KMS-11 (cell line): ENCODE measurements at regions not wholly inside any gene's neighbourhood (a gene's known extent, or its start where the extent isn't known, plus 50 kb on each side); places are given as distances from the start of the nearest gene placed in this dataset.

Experiments
- H2AFZ ChIP-seq: fragments of 200-600 bp; sonication (generic); 2 replicates; pipeline ENCODE4 v1.6.1; 2016; ENCODE audit warnings: antibody characterized with exemption, mixed run types, low read depth
- H3K27ac ChIP-seq: fragments of 200-600 bp; sonication (generic); 2 replicates; pipeline ENCODE4 v1.6.1; 2016; ENCODE audit warnings: mild to moderate bottlenecking, mixed run types
- H3K27me3 ChIP-seq: fragments of 200-600 bp; sonication (generic); 2 replicates; pipeline ENCODE4 v1.6.1; 2017; ENCODE audit warnings: mild to moderate bottlenecking, low read depth, mixed run types, moderate library complexity; ENCODE audit not compliant: insufficient read depth
- H3K36me3 ChIP-seq: fragments of 200-600 bp; sonication (generic); 2 replicates; pipeline ENCODE4 v1.6.1; 2017; ENCODE audit warnings: mild to moderate bottlenecking, mixed run types; ENCODE audit not compliant: insufficient read depth
- H3K4me1 ChIP-seq: fragments of 200-600 bp; sonication (generic); 2 replicates; pipeline ENCODE4 v1.6.1; 2016; ENCODE audit warnings: mild to moderate bottlenecking, low read depth, mixed run types; ENCODE audit not compliant: poor library complexity, severe bottlenecking
- H3K4me2 ChIP-seq: fragments of 200-600 bp; sonication (generic); 2 replicates; pipeline ENCODE4 v1.7.0; 2016; ENCODE audit warnings: mild to moderate bottlenecking, mixed run types
- H3K4me3 ChIP-seq: fragments of 200-600 bp; sonication (generic); IDR thresholded peaks from 2 replicates; pipeline ENCODE4 v1.6.1; 2017; ENCODE audit warnings: low read depth, low read length, mixed read lengths; ENCODE audit not compliant: insufficient read depth
- H3K79me2 ChIP-seq: fragments of 200-600 bp; sonication (generic); 2 replicates; pipeline ENCODE4 v1.6.1; 2016; ENCODE audit warnings: low read depth, mixed run types; ENCODE audit not compliant: insufficient read depth
- H3K9ac ChIP-seq: fragments of 200-600 bp; sonication (generic); 2 replicates; pipeline ENCODE4 v1.6.1; 2016; ENCODE audit warnings: mild to moderate bottlenecking, mixed run types
- H4K20me1 ChIP-seq: fragments of 200-600 bp; sonication (generic); 2 replicates; pipeline ENCODE4 v1.6.1; 2016; ENCODE audit warnings: mild to moderate bottlenecking, mixed run types; ENCODE audit not compliant: insufficient read depth
- TF ChIP-seq, protein P1 (sequence below): fragments of 200-600 bp; sonication (generic); conservative IDR thresholded peaks from 2 replicates; pipeline ENCODE4 v1.6.1; 2017; ENCODE audit warnings: low read depth, mild to moderate bottlenecking, antibody characterized with exemption, low read length, moderate library complexity, mixed read lengths

DNA sequence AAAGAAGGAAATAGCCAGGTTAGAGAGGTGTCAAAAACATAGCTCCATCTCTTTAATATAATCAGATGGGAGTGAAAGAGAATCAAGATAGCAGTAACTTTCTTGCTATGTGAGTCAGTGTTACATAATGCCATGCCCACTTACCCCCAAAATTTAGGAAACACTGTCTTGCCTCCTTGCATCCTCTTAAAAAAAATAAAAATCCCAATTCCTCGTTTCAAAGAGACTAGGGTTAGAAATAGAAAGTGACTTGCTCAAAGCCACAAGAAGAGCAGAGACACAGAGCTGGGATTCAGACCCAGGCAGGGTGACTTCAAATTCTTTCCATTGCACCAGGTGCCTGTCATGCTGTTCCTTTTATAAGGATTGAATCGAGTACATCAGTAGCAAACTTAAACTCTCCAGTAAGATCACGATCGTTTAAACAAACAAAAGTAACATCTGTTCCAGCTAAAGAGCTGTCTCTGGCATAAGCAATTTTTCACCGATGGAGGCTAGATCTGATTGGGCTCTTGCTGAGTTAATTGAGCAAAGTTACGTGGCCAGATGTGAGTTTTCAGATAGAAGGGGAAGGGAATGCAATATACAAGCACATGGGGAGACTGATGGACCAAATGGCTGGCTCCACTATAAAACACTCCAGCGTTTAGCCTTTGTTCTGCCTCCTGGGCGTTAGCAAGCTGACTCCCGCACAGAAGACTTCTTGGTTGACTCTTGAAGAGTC, 176.9 kb downstream of the PALM2AKAP2 start:
- Histone ChIP-seq H3K79me2 (no peaks in the 10 kb centered on the region), H3K4me2 (no peak overlapping the region), H3K36me3 (no peaks in the 10 kb centered on the region), H2AFZ (no peak overlapping the region), H4K20me1 (no peaks in the 10 kb centered on the region), H3K4me3 (no peak overlapping the region), H3K27me3 (no peaks in the 10 kb centered on the region), H3K4me1 (peaks cover 4% of the 10 kb centered on the region), H3K27ac (no peak overlapping the region), H3K9ac (no peak overlapping the region)
- TF ChIP-seq, protein P1, sequence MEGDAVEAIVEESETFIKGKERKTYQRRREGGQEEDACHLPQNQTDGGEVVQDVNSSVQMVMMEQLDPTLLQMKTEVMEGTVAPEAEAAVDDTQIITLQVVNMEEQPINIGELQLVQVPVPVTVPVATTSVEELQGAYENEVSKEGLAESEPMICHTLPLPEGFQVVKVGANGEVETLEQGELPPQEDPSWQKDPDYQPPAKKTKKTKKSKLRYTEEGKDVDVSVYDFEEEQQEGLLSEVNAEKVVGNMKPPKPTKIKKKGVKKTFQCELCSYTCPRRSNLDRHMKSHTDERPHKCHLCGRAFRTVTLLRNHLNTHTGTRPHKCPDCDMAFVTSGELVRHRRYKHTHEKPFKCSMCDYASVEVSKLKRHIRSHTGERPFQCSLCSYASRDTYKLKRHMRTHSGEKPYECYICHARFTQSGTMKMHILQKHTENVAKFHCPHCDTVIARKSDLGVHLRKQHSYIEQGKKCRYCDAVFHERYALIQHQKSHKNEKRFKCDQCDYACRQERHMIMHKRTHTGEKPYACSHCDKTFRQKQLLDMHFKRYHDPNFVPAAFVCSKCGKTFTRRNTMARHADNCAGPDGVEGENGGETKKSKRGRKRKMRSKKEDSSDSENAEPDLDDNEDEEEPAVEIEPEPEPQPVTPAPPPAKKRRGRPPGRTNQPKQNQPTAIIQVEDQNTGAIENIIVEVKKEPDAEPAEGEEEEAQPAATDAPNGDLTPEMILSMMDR: no peak

DNA sequence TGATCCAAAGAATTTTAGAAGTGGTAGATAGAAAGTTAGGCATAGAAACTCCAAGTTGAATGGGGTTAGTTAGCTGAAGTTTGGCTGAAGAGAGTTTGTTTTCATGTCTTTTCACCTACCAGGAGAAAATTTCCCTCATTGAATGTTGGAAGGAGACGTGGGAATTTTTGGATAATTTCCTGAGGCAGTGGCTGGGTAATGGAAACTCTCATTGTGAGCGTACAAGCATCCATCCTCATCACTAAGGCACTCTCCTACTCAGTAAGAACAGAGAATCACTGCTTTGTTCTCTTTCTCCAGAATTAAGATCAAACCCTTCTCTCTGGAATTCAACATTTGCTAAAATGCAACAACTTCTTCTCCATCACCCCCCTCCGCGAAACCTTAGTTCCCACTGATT, 179.7 kb downstream of the PALM2AKAP2 start:
- Histone ChIP-seq H2AFZ (no peak overlapping the region), H4K20me1 (no peaks in the 10 kb centered on the region), H3K27ac (no peak overlapping the region), H3K27me3 (no peaks in the 10 kb centered on the region), H3K4me3 (no peak overlapping the region), H3K4me2 (no peak overlapping the region), H3K79me2 (no peaks in the 10 kb centered on the region), H3K36me3 (no peaks in the 10 kb centered on the region), H3K4me1 (no peaks in the 10 kb centered on the region), H3K9ac (no peak overlapping the region)
- TF ChIP-seq, protein P1: no peak

DNA sequence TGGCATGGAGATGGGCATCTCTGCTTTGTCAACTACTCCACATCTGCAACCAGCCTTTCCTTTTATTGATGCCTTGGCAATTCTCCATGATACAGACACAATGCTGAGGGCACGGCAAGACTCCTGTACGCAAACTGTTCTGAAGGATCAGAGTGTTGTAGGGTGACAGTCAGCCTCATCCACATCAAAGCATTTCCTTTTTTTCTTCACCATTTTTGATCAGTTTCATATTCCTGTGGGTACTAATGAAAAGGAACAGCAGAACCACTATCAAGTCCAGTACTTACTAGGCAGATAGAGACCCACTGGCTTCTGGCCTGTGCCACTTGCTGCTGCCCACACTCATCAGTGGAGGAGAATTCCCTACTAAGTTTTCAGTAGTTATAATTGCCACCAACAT, 181.6 kb downstream of the PALM2AKAP2 start:
- Histone ChIP-seq H4K20me1 (no peaks in the 10 kb centered on the region), H3K79me2 (no peaks in the 10 kb centered on the region), H2AFZ (no peak overlapping the region), H3K4me2 (no peak overlapping the region), H3K36me3 (no peaks in the 10 kb centered on the region), H3K4me1 (no peaks in the 10 kb centered on the region), H3K9ac (no peak overlapping the region), H3K4me3 (no peak overlapping the region), H3K27ac (no peak overlapping the region), H3K27me3 (no peaks in the 10 kb centered on the region)
- TF ChIP-seq, protein P1: no peak

DNA sequence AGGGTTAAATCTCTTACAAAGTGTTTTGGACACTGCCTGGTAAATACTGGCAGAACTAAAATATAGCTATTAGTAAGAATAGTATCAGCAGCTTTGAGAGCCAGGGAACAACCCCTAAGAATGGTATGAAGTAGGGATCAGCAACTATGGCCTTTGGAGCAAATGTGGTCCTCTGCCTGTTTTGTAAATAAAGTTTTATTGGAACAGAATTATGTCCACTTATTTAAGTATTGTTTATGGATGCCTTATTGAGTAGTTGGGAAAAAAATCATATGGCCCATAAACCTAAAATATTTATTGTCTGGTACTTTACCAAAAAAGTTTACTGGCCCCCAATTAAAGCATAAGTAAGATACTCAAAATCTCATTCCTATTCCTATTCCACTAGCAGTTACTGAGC, 182.2 kb downstream of the PALM2AKAP2 start:
- H3K4me2 ChIP-seq: no peak overlapping the region

More for the DNA sequence above, 182.2 kb downstream of the PALM2AKAP2 start:
- no peaks in the 10 kb centered on the region for H3K79me2 ChIP-seq
- no peaks in the 10 kb centered on the region for H4K20me1 ChIP-seq
- no peak overlapping the region for H3K9ac ChIP-seq
- TF ChIP-seq, protein P1: no peak
- H3K4me3 ChIP-seq: no peak overlapping the region
- no peaks in the 10 kb centered on the region for H3K27me3 ChIP-seq
- no peak overlapping the region for H2AFZ ChIP-seq
- no peak overlapping the region for H3K27ac ChIP-seq
- no peaks in the 10 kb centered on the region for H3K36me3 ChIP-seq
- no peaks in the 10 kb centered on the region for H3K4me1 ChIP-seq
